IPS-NIHi7 (cell line): ENCODE measurements at regions not wholly inside any gene's neighbourhood (a gene's known extent, or its start where the extent isn't known, plus 50 kb on each side); places are given as distances from the start of the nearest gene placed in this dataset.

Experiments
- DNase-seq: peaks from one replicate; pipeline ENCODE4 v3.0.0; 2012; ENCODE audit warnings: mixed read lengths; ENCODE audit errors: extremely low spot score

DNA sequence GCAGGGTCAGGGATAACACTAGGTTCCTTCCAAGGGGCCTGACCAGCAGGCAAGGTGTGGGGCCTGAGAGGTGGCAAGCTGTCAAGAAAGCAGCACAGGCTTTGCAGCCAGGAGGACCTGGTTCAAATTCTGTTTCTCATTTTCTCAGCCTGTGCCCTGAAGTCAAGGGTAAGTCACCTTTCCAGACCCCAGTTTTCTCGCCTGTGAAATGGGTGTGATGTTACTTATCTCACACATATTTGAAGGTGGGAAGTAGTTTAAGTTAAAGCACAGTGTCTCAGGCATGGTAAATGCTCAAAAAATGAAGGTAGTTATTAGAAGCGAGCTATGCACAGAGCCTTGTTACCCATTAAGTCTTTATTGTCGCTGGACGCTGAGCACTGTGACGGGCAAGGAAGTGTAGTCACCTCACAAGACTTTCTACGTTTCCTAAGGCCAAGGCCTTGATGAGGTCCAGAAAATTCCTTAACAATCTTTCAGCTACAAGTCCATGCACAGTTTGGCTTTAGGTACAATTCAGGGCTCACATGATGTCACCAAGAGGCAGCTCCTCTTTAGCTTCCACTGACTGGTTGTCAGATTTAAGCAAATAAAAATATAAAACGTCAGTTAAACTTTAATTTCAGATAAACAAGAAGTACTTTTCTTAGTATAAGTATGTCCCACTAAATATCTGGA lies 522.6 kb upstream of the PROK2 start:
- no peak for DNase-seq

DNA sequence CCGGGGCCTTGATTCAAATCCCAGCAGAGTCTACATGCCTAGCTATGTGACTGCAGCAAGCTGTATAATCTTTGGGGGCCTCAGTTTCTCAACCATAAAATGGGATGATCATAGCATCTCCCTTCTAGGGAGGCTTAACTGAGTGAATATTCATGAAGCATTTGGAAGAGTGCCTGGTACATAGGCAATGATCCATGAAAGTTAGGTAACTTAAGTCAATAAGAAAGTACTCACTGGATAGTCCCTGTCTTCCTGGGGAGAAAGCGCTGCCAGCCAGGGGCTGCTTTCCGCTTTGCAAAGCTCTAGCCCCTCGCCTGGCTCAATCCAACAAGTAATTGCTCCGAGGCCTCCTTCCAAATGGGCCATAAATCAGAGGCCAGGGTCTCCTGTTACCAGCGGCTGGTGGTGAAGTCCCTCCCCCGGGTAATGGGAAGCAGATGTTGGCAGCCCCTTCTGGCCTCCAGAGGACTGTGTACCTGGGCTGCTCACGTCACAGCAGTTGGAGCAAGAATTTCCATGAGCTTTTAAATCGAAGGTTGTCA lies 521.9 kb upstream of the PROK2 start:
- DNase-seq, result peak; percentile 56

DNA sequence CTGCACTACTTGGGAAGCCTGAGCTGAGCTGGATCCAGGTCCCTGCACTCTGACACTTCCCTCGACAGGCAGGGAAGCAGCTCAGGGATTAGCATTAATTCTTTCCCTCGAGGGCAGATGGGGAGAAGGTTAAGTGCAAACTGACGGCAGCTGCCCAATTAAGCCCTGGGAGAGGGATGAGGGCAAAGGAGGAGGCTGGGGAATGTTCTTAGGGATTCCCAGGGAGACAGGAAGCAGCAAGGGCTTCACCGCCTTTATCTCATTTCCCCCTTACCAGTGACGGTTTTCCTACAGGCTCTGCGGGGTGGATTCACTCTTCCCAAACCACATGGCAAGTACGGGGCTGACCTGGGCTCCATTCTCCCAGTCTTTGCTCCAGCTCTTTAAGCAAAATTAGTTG lies 519.0 kb upstream of the PROK2 start:
- DNase-seq, result peak; percentile 65

DNA sequence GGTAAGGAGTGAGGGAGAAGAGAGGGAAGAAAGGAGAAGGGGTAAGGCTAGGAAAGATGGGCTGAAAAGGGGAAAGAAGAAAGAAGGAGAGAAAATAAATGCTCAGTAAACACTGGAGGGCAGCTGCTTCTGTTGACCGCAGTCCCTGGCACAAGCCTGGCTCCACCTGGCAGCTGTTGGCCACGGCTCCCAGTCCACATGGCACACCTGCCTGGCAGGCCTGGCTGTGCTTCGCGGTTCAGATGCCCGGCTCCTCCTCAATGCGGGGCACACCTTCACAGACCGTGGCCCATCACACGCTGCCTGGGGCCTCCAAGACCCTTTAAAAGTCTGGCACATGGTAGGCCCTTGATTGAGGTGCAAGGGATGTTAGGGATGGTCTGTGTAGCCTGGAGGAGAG lies 516.8 kb upstream of the PROK2 start:
- DNase-seq, result no peak

DNA sequence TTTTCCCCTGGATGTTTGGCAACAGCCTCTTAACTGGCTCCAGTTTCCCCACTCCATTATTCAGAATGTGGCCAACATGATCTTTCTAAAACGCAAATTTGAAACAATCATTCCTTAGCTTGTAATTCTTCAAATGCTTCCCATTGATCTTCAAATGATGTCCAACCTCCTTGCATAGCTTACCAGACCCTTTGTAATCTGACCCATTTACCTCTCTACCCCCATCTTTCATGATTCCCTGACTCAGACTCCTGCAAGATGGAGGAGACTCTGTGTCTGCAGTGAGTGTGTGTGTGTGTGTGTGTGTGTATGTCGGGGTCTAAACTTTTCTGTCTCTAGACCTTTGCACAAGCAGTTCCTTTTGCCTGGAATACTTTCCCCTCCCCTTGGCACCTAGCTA lies 515.7 kb upstream of the PROK2 start:
- no peak for DNase-seq

DNA sequence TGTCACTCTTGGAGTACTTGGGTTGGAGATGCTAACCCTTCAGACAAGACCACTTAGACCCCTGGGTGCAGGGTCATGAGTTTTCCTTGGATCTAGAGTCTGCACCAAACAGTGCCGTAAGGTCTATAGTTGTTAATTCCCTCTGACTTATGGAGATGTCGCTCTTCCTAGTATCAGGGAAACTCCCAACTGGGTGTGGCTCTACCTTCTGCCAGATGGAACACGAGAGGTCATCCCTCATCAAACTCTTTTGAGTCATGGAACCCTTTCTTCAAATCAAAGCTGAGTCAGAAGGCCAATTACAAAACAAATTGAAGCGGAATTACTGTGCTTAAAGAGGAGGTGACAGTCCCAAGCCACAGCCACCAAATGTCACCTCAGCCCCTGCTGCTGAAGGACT lies 514.9 kb upstream of the PROK2 start:
- DNase-seq, result no peak

DNA sequence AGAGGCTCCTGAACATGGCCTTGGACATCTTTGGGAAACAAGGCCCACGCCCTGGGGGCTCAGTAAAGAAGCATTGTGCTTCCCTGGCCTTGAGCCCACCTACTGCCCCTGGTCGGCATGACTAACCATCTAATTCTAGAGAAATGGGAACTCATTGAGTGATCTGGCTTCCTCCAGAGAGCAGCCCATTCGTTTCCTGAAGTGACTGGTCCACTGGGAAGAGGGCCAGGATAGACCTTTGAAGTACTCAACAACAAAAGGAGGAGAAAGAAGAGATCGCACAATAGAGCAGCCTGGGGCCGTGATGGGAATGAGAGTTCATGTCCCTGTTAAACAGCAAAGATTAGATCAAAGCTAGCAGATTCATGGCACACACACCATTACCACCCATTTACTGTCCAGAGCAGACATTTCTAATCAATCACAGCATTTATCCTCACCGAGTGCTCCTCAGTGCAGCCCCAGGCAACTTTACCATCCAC lies 514.4 kb upstream of the PROK2 start:
- DNase-seq, result no peak

DNA sequence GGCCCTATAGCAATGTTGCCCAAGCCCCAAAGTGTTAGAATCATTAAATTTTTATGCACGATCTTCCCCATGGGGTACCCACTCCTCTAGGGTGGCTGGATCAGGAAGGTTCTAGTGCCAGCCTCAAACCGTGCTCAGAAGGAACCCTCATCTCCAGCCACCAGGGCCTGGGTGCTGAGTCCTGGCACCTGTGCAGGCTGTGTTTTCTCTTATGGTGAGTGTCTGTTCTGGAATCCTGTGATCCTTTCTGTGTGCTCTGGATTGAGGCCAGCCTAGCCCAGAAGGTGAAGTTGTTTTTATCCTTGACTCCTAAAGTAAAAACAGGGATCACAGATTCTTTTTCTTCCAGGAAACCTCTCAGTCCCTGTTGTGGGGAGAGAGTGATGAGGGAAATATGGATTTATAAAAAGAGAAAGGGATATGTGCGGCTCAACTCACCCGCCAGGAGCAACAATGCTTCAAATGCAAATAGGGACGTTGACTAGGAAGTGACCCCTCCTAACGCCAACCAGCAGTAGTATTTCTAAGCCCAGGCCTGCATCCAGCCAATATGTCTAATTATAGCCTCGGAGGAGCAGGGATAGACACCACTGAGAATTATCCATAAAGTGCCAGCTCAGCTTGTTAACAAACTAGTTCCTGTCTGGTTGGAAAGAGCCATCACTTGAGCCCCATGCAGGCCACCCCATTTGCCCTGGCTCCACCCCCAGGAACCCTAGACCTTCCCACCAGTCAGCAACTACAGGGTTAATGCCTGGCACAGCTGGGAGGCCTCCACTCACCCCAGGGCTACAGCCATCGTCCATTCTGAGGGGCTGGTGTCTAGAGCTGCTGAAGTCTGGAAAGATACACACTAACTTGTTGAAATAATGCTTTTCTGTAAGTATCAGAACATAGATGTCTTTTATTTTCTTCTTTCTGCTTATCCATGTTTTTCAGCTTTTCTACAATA lies 513.5 kb upstream of the PROK2 start:
- no peak for DNase-seq

DNA sequence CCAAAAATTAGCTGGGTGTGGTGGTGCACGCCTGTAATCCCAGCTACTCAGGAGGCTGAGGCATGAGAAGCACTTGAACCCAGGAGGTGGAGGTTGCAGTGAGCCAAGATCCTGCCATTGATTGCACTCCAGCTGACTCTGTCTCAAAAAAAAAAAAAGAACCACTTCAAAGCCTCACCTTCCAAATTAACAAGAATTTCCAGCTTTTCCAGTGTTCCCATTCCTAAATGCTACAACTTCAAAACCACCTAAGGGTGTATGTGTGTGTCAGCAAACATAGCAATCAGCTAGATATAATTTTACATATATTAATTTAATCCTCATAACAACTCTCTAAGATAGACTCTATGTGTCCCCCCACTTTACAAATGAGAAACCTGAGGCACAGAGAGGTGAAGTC lies 512.5 kb upstream of the PROK2 start:
- no peak for DNase-seq

DNA sequence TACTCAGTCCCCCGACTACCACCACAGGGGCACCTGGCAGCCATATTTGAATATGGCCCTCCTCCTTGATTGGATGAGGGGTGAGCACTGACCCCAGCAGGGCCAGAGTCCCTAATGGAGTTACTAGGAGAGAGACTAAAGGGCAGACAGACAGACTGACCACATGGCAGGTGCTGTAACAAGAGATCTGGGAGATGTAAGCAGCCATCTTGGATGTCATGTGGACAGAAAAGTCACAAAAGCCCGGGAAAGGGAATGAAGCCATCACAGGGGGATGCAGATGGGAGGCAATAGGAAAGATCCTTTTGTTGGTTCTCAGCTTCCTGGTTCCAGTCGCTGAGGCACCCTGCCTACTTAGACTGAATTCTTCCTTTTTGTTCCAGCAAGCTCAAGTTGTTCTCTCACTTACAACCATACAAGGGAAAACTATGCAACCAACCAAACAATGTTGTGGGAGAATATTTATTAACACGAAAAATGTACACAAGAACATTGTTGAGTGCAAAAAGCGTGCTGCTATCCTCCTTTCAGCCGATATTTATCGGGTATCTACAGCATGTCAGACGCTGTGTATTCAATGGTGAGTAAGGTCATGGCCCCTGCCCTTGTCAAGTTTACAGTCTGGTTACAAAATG lies 511.6 kb upstream of the PROK2 start:
- DNase-seq, result no peak

DNA sequence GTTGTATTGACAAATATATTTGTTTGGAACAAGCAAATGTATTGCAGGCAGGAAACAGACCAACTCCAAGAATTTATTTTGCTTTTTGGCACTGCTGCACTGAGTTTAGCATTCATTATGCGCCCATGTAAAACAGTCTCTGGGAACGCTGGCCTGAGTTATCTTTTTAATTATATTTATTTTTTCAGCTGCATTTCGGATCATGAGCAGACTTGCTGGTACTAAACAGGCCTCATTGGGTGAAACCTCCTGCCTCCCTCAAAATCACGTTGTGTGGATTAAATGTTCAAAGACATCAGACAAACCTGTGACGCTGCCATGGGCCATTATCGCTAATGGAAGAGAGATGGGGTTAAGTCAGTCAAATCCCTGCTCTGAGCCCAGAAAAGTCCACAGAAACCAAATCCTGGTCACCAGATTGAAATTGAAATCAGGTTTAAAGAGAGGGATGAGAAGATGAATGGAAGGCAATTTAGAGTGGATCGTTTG lies 511.1 kb upstream of the PROK2 start:
- no peak for DNase-seq

DNA sequence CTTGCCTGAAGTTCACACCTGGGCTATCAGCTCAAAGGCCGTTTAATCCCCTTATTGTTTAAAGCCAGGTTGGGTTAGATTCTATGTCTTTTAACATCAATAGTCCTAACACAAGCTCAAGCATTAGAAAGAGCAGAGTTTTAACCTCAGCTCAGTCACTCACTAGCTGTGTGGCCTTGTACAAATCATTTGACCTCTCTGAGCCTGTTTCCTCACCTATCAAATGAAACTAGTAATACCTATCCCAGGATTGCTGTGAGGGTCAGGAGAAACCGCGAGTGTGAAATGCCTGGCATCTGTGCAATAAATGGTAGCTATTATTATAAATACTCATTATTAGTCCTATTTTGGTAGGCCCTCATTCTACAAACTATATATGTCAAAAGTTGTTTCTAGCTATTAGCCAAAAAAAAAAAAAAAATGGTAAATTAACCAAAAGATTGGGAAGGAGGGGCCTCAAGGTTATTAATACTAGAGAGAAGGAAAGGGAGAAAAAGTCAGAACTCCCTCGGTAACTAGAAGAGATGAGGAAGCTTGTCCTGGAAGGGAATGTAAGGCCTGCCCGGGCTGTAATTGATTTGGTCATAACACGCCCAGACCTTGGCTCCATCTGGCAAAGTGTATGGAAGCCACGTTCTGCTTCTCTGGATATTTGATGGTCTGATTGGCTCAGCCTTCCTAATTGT lies 510.5 kb upstream of the PROK2 start:
- no peak for DNase-seq

DNA sequence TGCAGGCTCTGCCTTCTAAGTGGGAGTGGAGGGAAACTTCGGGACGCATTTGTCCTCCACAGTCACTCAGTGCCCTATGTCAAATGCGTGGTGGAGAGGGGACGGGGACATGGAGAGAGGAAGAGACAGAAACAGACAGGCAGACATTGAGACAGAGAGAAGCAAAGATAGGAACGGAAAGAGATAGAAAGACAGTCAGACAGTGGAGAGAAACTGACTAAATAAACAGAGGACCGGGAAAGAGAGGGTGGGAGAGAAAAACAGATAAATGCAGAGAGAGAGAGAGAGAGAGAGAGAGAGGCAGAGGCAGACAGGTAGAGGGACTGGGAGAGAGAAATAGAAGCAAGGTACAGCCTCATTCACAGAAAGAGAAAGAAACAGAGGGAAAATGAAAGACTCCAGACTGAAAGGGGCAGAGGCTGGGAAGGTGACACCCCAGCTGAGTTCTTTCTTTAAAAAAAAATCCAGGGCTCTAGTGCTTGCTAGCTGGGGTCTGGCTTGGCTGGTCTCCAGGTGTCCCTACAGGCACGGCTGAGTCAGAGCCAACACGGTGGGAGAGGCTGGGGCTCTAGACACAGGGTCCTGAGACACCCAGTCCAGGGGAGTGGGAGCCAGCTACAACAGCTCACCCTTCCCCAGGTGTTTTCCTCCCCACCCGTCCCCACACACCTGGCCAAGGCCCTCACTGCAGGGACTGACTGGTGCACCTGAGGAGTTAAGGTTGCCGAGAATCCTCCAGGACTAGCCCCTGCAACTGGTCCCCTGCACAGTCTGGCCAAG lies 506.1 kb upstream of the PROK2 start:
- DNase-seq, result no peak

DNA sequence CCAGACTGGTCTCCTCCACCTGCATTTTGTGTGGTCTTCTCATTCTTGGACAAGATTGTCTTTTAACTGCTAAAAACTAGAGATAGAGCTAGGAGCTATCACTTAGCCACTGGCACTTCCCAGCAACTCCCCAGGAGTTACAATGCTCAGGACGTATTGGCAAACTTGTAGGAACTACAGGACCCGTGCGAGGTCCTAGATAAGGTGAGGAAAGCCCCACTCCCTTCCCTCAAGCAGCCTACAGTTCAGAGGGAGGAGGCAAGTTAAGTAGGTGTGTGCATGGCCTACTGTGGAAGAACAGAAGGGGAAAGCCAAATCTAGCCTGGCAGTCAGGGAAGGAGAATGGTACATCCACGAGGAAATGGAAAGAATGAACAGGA lies 504.7 kb upstream of the PROK2 start:
- DNase-seq, result no peak

DNA sequence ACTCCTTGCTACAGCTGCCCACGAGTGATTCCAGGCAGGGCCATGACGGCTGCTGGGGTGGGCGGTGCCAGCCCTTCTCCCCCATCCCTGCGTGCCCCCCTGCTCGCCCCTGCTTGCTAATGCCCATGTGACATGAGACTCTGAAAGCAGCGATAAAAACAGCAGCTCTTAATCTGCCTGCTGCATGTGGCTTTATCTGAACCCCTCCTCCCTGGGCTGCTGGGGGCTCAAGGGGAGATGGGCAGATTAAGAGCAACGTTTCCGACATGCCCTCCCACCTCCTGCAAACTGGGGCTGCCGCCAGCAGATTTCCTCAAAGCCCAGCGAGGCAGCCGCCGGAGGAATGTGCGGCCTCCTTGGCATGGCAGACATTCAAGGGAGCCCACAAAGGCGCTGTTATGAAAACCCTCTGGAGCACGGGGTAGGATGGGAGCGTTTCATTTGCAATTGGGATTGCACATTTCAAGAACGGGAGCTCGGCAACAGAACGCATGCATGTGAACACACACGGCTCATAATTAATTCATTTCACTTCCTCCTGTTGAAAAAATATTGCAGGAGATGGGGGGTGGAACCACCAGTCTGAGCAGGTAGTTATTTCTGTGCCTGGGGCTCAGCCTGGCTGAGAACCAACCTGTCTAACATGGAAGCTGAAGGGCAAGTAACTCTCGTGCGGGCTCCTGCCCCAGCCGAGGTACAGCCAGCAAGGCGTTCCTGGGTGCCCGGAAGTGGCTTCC lies 504.2 kb upstream of the PROK2 start:
- DNase-seq, result no peak

DNA sequence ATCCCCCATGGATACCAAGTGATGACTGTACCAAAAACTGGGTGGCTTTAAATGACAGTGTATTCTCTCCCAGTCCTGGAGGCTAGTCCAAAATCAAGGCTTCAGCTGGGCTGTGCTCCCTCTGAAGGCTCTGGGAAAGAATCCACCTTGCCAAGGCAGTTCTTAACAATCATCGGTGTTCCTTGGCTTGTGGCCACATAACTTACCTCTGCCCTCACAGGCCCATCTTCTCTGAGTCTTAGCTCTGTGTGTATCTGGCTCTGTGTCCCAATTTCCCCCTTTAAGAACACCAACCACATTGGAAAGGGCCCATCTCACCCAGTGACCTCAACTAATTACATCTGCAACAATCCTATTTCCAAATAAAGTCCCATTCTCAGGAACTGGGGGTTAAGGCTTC lies 503.0 kb upstream of the PROK2 start:
- no peak for DNase-seq

DNA sequence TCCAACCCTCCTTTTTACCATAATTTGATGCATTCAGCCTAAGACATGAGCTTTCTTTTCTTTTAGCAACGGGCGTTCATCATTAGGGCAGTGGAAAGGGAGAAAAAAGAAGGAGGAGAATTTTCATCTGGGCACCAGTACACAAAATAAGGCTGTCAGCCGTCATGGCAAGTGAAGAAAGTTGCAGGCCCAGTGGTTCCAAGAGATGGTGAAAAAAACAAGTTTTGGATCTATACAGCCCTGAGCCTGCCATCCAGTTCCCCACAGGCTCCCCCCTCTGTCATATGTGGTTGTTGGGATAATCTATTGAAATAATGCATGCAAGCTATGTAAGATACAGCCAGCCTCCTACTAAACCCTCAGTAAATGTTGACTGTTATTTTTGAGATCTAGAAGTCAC lies 500.6 kb upstream of the PROK2 start:
- DNase-seq, result no peak

DNA sequence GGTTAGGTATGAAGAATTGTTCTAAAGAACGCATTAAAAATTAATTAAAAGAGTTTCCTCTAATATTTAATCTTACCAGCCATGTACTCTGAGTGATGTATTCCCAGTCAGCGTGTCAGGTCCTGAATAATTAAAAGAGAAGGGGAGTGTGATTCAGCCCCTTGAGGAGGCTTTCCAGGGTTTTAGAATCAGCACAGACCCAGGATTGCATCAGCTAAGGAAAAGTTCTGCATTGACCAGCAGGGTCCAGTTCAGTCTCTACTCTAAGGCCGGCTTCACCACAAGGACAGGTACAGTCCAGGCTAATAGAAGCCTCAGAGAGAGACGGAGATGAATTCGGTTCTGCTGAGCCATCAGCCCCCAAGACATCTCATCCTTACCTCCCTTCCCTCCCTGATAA lies 499.5 kb upstream of the PROK2 start:
- no peak for DNase-seq

DNA sequence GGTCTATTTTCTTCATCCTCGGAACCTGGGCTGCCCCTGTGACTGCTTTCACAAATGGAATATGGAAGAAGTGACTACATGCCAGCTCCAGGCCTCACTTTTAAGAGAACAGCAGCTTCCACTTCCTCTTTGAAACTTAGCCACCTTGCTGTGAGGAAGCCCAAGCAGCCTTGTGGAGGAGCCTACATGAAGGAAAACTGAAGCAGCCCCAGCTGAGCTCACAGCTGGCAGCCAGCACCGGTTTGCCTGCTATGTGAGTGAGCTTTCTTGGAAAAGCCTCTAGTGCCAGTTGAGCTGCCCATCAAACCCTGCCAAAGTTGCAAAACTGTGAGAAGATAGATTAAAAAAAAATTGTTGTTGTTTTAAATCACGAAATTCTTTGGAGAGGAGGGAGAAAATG lies 498.0 kb upstream of the PROK2 start:
- DNase-seq, result no peak

DNA sequence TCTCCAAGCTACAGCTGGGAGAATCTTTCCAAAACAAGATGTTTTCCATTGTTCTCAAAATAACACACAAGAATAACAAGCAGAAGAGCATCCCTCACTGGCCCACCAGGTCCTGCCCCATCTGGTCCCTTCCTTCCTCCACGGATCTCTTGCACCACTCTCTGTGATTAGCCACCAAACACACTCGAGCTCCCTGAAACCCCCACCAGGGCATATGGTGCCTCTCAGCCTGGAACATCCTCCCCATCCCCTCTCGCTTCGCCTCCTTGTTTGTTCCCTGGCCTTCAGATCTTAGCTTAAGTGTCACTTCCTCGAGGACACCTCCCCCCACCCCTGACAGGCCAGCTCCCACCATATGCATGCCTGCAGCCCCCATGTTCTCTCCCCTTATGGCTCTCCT lies 496.6 kb upstream of the PROK2 start:
- DNase-seq, result no peak
